GM21786 (cell line): ENCODE measurements at regions not wholly inside any gene's neighbourhood (a gene's known extent, or its start where the extent isn't known, plus 50 kb on each side); places are given as distances from the start of the nearest gene placed in this dataset.
"Not testable (repeated sequence)": the region's sequence is repeated elsewhere in the genome, so short reads cannot be mapped to it uniquely, and the experiment has no call there.

Experiments used
- ATAC-seq: cut with Tn5 transposase; IDR thresholded peaks from one replicate; pipeline ENCODE4 v1.9.1; 2021; ENCODE audit not compliant: unreplicated experiment

DNA sequence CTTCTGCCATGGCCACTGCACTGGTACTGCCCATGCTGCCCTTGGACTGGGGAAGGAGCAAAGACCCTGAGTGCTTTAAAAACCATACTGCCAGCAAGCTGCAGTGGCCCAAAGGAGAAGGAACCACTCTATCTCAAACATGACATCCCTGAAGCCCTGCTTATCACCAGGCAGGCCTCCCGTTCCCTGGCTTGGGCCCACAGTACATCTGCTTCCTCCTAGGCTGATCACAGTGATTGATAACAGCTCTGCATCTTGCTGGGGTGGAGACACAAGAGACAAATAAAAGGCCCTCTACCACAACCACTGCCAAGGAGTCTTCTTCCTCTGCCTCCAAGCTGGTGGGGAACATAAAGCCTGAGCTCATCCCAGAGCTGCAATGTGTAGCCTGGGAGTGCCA lies 567.5 kb downstream of the TRHDE start:
- no peak for ATAC-seq

DNA sequence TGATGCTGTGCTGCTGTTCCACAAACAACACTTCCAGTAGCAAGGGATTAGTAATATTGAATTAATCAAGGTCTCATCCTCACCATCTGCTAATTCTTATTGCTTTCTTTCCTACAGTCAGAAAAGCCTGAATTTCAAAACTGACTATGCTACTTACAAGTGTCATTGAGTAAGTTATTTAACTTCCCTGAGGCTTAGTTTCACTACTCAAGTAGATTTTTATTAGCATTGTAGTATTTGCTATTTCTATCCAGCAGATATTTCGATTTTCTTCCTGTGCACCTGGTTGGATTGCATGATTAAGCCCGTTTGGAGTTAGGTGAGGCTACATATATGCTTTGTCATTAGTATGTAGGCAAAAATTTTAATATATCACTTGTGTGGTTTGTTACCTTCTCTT lies 591.5 kb downstream of the TRHDE start:
- ATAC-seq = no peak

GRCh38 chr12:72865921-72866320 lies 593.8 kb downstream of the TRHDE start:
- no peak for ATAC-seq

- no peak for ATAC-seq
These were observed 596.9 kb downstream of the TRHDE start for GRCh38 chr12:72869024-72869423.

- no peak for ATAC-seq
These were observed 600.2 kb downstream of the TRHDE start for GRCh38 chr12:72872238-72872887.

DNA sequence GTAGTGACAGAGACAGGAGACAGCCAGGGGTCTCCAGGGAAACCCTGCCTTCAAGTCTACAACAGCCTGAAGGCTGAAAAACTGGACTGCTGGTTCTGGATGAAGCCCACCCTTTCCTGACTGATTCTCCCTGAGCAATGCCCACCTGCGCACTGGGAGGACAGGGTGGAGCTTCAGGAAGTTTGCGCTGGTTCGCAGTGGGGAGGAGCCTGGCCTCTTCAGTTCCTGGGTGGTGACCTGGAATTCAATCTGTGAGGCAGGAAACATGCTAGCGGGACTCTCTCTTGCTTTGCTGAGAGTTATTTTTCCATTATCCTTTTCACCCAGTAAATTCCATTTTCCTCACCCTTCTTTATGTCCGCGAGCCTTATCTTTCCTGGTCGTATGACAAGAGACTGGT lies 600.8 kb downstream of the TRHDE start:
- ATAC-seq = no peak

DNA sequence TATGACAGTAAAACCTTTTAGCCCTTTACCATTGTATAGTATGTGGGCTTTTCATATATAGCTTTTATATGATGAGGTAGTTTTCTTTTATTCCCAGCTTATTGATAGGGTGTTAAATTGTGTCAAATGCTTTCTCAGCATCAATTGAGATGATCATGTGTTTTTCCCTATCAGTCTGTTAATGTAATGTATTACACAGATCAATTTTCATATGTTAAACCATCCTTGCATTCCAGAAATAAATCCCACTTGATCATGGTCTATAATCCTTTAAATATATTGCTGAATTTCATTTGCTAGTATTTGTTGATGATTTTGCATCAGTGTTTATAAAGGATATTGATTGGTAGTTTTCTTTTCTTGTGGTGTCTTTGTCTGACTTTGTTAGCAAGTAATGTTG lies 603.9 kb downstream of the TRHDE start:
- no peak for ATAC-seq

DNA sequence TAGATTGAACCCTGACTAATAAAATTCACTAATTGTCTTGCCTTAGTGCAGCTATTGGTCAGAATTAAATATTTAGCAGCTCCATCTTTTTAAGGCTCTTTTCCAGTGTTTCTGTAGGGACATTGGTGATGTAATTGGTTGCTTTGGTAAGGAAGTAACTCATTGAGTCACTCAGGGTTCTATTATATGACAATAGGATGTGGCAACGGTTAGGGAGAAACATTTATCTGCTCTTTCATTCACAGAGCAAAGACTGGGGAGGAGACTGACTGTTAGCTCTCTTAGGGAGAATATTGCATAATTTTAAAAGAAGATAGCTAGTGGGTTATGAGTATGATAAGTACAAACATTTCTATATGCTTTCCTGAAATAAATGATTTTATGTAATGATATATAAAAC lies 616.5 kb downstream of the TRHDE start:
- no peak for ATAC-seq

- no peak for ATAC-seq
These were observed 617.6 kb downstream of the TRHDE start for GRCh38 chr12:72889791-72890190.

GRCh38 chr12:72901685-72902084 lies 629.5 kb downstream of the TRHDE start:
- no peak for ATAC-seq

DNA sequence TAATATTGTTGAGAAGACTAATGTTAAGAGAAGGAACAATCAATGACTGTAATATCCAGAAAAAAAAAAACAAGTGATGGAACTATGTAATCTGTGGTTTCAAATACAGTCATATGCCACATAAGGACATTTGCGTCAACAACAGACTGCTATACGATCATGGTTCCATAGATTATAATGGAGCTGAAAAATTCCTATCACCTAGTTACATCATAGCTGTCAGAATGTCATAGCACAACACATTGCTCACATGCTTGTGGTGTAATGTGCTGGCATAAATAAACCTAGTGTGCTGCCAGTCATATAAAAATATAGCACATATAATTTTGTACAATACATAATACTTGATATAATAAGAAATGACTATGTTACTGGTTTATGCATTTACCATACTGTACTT lies 653.5 kb downstream of the TRHDE start:
- no peak for ATAC-seq

GRCh38 chr12:72931838-72932237 lies 659.7 kb downstream of the TRHDE start:
- not testable (repeated sequence) for ATAC-seq

DNA sequence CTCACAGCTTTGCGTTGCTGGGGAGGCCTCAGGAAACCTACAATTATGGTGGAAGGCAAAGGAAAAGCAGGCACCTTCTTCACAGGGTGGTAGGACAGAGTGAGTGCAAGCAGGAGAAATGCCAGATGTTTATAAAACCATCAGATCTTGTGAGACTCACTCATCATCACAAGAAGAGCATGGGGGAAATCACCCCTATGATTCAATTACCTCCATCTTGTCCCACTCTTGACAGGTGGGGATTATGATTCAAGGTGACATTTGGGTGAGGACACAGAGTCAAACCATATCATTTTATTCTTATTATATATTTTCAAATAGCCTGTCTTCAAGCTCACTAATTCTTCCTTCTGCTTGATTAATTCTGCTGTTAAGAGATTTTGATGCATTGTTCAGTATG lies 665.3 kb downstream of the TRHDE start:
- ATAC-seq = no peak

DNA sequence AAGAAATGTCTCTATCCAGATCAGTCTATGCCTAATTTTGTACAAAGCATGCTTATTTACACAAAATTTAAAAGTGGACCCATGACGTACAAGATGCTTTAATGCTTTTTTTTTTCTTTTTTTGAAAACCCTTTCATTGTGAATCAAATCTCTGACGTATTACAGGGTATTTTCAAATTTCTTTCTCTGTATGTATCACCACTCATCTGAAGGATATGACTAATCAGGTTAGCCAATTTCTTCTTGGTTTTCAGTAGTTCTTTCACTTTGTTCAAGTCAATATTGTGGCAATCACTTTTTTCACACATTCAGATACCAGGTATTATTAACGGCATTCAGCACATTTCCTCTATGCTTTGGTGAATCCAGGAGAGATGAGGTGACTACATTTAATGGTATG lies 685.3 kb downstream of the TRHDE start:
- ATAC-seq = no peak

DNA sequence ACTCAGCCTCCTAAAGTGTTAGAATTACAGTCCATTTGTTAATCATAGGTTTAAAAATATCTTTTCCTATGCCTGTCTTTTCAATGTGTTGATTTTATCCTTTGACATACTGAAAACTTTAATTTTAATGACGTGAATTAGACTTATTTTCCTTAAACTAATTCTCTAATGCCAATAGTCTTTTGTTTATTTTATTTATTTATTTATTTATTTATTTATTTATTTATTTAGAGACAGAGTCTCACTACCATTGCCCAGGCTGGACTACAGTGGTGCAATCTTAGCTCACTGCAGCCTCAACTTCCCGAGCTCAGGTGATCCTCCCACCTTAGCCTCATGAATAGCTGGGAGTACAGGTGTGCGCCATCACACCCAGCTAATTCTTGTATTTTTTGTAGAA lies 694.5 kb downstream of the TRHDE start:
- no peak for ATAC-seq

GRCh38 chr12:72974954-72975555 lies 702.9 kb downstream of the TRHDE start:
- ATAC-seq = no peak

GRCh38 chr12:72978999-72979398 lies 706.8 kb downstream of the TRHDE start:
- ATAC-seq = no peak

DNA sequence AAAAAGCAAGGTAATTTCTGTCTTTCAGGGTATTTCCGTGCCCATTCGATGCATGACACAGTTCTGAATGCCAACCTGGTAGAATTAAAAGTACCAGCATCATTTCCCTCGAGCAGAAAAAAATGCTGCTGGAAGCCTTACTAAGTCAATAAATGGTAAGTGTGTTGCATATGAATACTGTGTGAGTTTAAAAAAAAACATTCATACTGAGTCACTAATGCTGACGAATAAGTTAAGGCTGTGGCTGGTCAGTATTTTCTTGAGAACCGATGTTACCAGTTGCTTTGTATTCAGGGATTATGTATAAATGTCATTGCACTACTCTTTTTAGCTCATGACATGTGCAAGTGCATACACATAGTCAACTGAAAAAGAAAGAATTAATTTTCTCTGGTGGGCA lies 710.2 kb downstream of the TRHDE start:
- no peak for ATAC-seq

- ATAC-seq = no peak
These were observed 714.8 kb downstream of the TRHDE start for GRCh38 chr12:72986963-72987362.

DNA sequence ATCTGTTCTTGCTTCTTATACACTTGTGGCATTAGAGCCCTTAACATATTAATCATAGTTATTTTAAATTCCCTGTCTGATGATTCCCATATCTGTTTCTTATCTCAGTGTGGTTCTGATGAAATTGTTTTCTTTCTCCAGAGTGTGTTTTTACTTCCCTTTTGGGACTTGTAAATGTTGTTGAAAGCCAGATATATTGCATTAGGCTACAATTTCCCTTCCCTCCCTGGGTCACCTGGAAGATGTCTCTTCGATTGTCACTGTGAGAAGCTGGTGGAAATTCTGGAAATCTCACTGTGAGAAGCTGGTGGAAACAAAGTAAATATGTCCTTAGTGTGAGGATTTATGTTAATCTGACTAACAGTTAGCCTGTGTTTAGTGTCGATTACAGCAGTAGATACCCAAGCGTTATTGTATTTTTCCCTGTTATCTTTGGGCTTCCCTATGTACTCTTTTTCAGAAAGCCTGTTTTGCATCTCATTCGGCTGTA lies 717.3 kb downstream of the TRHDE start:
- no peak for ATAC-seq

DNA sequence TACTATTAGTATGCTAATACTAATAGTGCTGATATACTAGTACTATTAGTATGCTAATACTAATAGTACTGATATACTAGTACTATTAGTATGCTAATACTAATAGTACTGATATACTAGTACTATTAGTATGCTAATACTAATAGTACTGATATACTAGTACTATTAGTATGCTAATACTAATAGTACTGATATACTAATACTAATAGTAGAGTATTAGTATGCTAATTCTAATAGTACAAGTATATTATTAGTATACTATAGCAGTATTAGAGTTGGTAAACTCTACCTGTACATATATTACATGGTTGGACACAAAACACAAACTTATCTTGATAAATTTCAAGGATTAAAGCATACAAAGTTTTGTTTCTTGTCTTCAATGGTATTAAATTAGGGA lies 722.9 kb downstream of the TRHDE start:
- not testable (repeated sequence) for ATAC-seq

- ATAC-seq = no peak
These were observed 723.4 kb downstream of the TRHDE start for GRCh38 chr12:72995616-72996015.

DNA sequence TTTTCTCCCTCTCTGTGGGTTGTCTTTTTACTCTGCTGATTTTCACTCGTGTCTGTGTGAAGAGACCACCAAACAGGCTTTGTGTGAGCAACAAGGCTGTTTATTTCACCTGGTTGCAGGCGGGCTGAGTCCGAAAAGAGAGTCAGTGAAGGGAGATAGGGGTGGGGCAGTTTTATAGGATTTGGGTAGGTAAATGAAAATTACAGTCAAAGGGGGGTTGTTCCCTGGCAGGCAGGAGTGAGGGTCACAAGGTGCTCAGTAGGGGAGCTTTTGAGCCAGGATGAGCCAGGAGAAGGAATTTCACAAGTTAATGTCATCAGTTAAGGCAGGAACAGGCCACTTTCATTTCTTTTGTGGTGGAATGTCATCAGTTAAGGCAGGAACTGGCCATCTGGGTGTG lies 729.6 kb downstream of the TRHDE start:
- ATAC-seq = not testable (repeated sequence)
